GM23338 (cell line): ENCODE measurements at regions not wholly inside any gene's neighbourhood (a gene's known extent, or its start where the extent isn't known, plus 50 kb on each side); places are given as distances from the start of the nearest gene placed in this dataset.
"Not testable (repeated sequence)": the region's sequence is repeated elsewhere in the genome, so short reads cannot be mapped to it uniquely, and the experiment has no call there.

Source experiments
- ATAC-seq: fragments of 200-7000 bp; cut with Tn5 transposase; 3 replicates; pipeline ENCODE4 v1.9.1; 2020
- DNase-seq: peaks from one replicate; pipeline ENCODE4 v3.0.0-alpha.2; 2015; ENCODE audit warnings: low spot score
- H2AFZ ChIP-seq: fragments of 200-600 bp; sonication (generic); 2 replicates; pipeline ENCODE4 v1.8.0; 2016; ENCODE audit warnings: antibody characterized with exemption, mild to moderate bottlenecking, moderate library complexity
- H3F3A ChIP-seq: fragments of 200-600 bp; sonication (generic); replicated peaks from 2 replicates; pipeline ENCODE4 v1.8.0; 2017; ENCODE audit warnings: antibody characterized with exemption, mixed run types, low read depth
- H3K27ac ChIP-seq: fragments of 200-600 bp; sonication (generic); 2 replicates; pipeline ENCODE4 v1.6.1; 2016; ENCODE audit warnings: low read depth
- H3K27me3 ChIP-seq: fragments of 200-600 bp; sonication (generic); 2 replicates; pipeline ENCODE4 v1.8.0; 2016; ENCODE audit warnings: mild to moderate bottlenecking, mixed run types, moderate library complexity; ENCODE audit not compliant: insufficient read depth
- H3K36me3 ChIP-seq: fragments of 200-600 bp; sonication (generic); 2 replicates; pipeline ENCODE4 v1.8.0; 2016; ENCODE audit warnings: mild to moderate bottlenecking; ENCODE audit not compliant: insufficient read depth
- H3K4me1 ChIP-seq: fragments of 200-600 bp; sonication (generic); 2 replicates; pipeline ENCODE4 v1.8.0; 2016; ENCODE audit warnings: mild to moderate bottlenecking, moderate library complexity; ENCODE audit not compliant: insufficient read depth
- H3K4me2 ChIP-seq: fragments of 200-600 bp; sonication (generic); 2 replicates; pipeline ENCODE4 v1.7.1; 2017; ENCODE audit warnings: mixed run types
- H3K4me3 ChIP-seq: fragments of 200-600 bp; sonication (generic); 2 replicates; pipeline ENCODE4 v1.6.1; 2016; ENCODE audit warnings: mixed run types
- H3K79me2 ChIP-seq: fragments of 200-600 bp; sonication (generic); replicated peaks from 2 replicates; pipeline ENCODE4 v1.8.0; 2017; ENCODE audit warnings: mild to moderate bottlenecking; ENCODE audit not compliant: insufficient read depth
- H3K9me2 ChIP-seq: fragments of 200-600 bp; sonication (generic); 2 replicates; pipeline ENCODE4 v1.8.0; 2017; ENCODE audit not compliant: insufficient read depth
- H4K20me1 ChIP-seq: fragments of 200-600 bp; sonication (generic); replicated peaks from 2 replicates; pipeline ENCODE4 v1.8.0; 2017; ENCODE audit warnings: mild to moderate bottlenecking; ENCODE audit not compliant: insufficient read depth
- H3K27ac Mint-ChIP-seq: 2 replicates; pipeline ENCODE4 v1.8.0; 2020; ENCODE audit warnings: inconsistent platforms, mild to moderate bottlenecking, moderate library complexity, mixed read lengths
- H3K27me3 Mint-ChIP-seq: 3 replicates; pipeline ENCODE4 v1.8.0; 2022; ENCODE audit warnings: low read depth, mild to moderate bottlenecking, moderate library complexity, mixed read lengths, inconsistent platforms; ENCODE audit not compliant: insufficient read depth, poor library complexity
- H3K36me3 Mint-ChIP-seq: 3 replicates; pipeline ENCODE4 v1.8.0; 2021; ENCODE audit warnings: low read depth, mild to moderate bottlenecking, inconsistent platforms, moderate library complexity, mixed read lengths
- H3K4me1 Mint-ChIP-seq: 3 replicates; pipeline ENCODE4 v1.8.0; 2020; ENCODE audit warnings: mild to moderate bottlenecking, inconsistent platforms, mixed read lengths
- H3K4me3 Mint-ChIP-seq: 3 replicates; pipeline ENCODE4 v1.8.0; 2021; ENCODE audit warnings: moderate library complexity, mild to moderate bottlenecking, inconsistent platforms, mixed read lengths
- H3K9me3 Mint-ChIP-seq: 3 replicates; pipeline ENCODE4 v1.8.0; 2020; ENCODE audit warnings: moderate library complexity, mild to moderate bottlenecking, inconsistent platforms, mixed read lengths
- TF ChIP-seq, protein P1 (sequence below), 2 experiments: fragments of 200-600 bp in 1 of 2; sonication (generic) in 1 of 2; conservative IDR thresholded peaks; 2 replicates each; pipeline versions ENCODE4 v1.5.1 to v1.6.1; 2016 to 2017; ENCODE audit warnings: antibody characterized with exemption in 2 of 2, low read depth in 2 of 2, mild to moderate bottlenecking in 2 of 2, moderate library complexity in 1 of 2

DNA sequence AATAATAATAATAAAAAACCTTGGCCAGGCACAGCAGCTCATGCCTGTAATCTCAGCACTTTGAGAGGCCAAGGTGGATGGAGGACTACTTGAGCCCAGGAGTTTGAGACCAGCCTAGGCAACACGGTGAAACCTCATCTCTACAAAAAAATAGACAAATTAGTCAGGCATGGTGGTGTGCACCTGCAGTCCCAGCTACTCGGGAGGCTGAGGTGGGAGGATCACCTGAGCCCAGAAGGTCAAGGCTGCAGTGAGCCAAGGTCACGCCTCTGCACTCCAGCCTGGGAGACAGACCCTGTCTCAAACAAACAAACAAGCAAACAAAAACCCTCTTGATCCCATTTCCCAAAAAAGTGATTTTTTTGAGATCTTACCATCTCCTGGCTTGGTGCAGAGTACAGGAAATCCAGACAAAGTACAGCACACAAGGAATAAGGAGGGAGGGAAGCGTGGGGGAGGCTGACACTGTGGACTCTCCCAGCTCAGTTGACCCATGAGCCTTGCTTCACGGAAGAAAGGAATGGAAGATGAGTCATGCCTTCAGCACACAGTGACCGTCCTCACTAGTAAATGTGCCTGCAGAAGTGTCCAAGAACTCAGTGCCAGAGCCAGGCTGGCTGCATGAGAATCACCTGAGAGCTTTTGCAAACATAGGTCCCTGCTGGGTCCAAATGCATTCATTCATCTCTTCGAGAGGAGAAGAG is 136.9 kb downstream of the OTOP1 start:
- H3K4me1 Mint-ChIP-seq, result peaks cover 30% of the 10 kb centered on the region
- not testable (repeated sequence) for H3K27me3 ChIP-seq, H3K4me1 ChIP-seq, H3K9me3 Mint-ChIP-seq, H2AFZ ChIP-seq, H3K27me3 Mint-ChIP-seq, H3K9me2 ChIP-seq, H3K4me3 ChIP-seq, H3K27ac ChIP-seq, H3K4me2 ChIP-seq, H3K79me2 ChIP-seq, ATAC-seq, H3K4me3 Mint-ChIP-seq, H4K20me1 ChIP-seq, DNase-seq, H3K36me3 Mint-ChIP-seq, H3K27ac Mint-ChIP-seq, H3F3A ChIP-seq, H3K36me3 ChIP-seq

GRCh38 chr4:4090720-4091119 is 136.0 kb downstream of the OTOP1 start:
- not testable (repeated sequence) for H3K4me3 Mint-ChIP-seq, H3K4me3 ChIP-seq, H3K36me3 ChIP-seq, H3K4me1 ChIP-seq, H2AFZ ChIP-seq, H3K4me2 ChIP-seq, H3F3A ChIP-seq, H3K27me3 ChIP-seq, H3K9me3 Mint-ChIP-seq, H4K20me1 ChIP-seq, H3K9me2 ChIP-seq, H3K79me2 ChIP-seq, ATAC-seq, H3K36me3 Mint-ChIP-seq, H3K27ac ChIP-seq, H3K27me3 Mint-ChIP-seq, H3K27ac Mint-ChIP-seq
- H3K4me1 Mint-ChIP-seq, result peaks cover 35% of the 10 kb centered on the region
- TF ChIP-seq, protein P1, sequence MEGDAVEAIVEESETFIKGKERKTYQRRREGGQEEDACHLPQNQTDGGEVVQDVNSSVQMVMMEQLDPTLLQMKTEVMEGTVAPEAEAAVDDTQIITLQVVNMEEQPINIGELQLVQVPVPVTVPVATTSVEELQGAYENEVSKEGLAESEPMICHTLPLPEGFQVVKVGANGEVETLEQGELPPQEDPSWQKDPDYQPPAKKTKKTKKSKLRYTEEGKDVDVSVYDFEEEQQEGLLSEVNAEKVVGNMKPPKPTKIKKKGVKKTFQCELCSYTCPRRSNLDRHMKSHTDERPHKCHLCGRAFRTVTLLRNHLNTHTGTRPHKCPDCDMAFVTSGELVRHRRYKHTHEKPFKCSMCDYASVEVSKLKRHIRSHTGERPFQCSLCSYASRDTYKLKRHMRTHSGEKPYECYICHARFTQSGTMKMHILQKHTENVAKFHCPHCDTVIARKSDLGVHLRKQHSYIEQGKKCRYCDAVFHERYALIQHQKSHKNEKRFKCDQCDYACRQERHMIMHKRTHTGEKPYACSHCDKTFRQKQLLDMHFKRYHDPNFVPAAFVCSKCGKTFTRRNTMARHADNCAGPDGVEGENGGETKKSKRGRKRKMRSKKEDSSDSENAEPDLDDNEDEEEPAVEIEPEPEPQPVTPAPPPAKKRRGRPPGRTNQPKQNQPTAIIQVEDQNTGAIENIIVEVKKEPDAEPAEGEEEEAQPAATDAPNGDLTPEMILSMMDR (conservative IDR thresholded peaks at IDR 0.05; ENCODE audit: low read depth in 2 of 2), result peak in 1 of 2 experiments; percentile 33; a peak in 2 of 4 replicates
- DNase-seq, result peak; percentile 16

DNA sequence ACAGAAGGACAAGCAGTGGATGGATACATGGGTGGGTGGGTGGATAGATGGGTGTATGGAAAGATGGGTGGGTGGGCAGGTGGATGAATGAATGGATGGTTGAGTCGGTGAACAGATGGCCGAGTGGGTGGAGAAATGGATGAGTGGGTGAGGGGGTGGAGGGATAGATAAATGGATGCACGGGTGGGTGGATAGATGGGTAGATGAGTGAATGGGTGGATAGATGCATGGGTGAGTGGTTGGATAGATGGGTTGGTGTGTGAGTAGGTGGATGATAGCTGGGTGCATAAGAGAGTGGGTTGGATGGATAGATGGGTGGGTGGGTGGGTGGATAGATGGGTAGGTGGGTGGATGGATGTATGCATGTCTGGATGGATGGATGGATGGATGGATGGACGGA is 134.6 kb downstream of the OTOP1 start:
- not testable (repeated sequence) for H3F3A ChIP-seq

GRCh38 chr4:4099610-4100009 is 127.1 kb downstream of the OTOP1 start:
- H3K36me3 Mint-ChIP-seq, H2AFZ ChIP-seq, H3K36me3 ChIP-seq, DNase-seq, H3K27me3 Mint-ChIP-seq, H3K9me2 ChIP-seq, H3K9me3 Mint-ChIP-seq, H3K27ac Mint-ChIP-seq, H3K4me3 ChIP-seq, H3K79me2 ChIP-seq, H4K20me1 ChIP-seq, H3K4me2 ChIP-seq, H3K4me1 ChIP-seq, H3K27ac ChIP-seq, ATAC-seq, H3K27me3 ChIP-seq, H3K4me3 Mint-ChIP-seq, H3F3A ChIP-seq: not testable (repeated sequence)
- peaks cover 26% of the 10 kb centered on the region for H3K4me1 Mint-ChIP-seq

More for the DNA sequence above, 134.6 kb downstream of the OTOP1 start:
- ATAC-seq, H3K9me2 ChIP-seq, H4K20me1 ChIP-seq, H3K4me3 ChIP-seq, H3K36me3 ChIP-seq, H3K4me3 Mint-ChIP-seq, H3K4me1 ChIP-seq, H3K36me3 Mint-ChIP-seq, H3K79me2 ChIP-seq, H3K4me2 ChIP-seq, H3K27me3 ChIP-seq, H3K9me3 Mint-ChIP-seq, H2AFZ ChIP-seq, H3K27ac ChIP-seq, DNase-seq, H3K27ac Mint-ChIP-seq: not testable (repeated sequence)
- peaks cover 12% of the 10 kb centered on the region for H3K27me3 Mint-ChIP-seq
- peaks cover 43% of the 10 kb centered on the region for H3K4me1 Mint-ChIP-seq

DNA sequence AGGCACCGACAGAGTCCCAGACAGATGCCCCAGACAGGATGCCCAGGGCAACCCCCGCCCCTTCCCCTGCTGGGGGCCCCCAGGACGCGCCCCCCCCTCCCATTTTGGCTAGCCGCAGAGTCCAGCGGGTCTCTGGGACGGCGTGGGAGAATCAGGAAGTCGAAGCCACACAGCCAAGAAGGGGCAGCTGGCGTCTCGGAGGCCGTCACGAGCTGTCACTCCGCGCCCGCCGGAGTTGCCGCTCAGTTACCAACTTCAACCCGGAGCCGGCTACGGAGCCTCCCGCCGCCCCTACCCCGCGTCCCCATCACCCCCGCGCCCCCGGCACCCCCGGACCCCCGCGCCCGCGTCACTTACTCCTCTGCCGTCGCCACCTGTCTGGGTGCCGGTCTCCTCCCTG is 119.8 kb downstream of the OTOP1 start:
- not testable (repeated sequence) for H4K20me1 ChIP-seq, H2AFZ ChIP-seq, H3K9me2 ChIP-seq, H3F3A ChIP-seq, H3K4me1 ChIP-seq, H3K27ac ChIP-seq, H3K9me3 Mint-ChIP-seq, H3K36me3 ChIP-seq, H3K36me3 Mint-ChIP-seq, H3K27ac Mint-ChIP-seq, H3K79me2 ChIP-seq
- peaks cover 26% of the 10 kb centered on the region for H3K4me1 Mint-ChIP-seq
- Histone ChIP-seq H3K27me3 (peaks cover 15% of the 10 kb centered on the region), H3K4me2 (peak overlapping the region; percentile 83), H3K4me3 (peak overlapping the region; percentile 70)
- peak; percentile 33 for DNase-seq
- peak overlapping the region; percentile 73 for H3K4me3 Mint-ChIP-seq
- ATAC-seq, result peak; percentile 38; the same call in 1 of the 3 replicates
- peaks cover 25% of the 10 kb centered on the region for H3K27me3 Mint-ChIP-seq
